ENCODE measurements at regions not wholly inside any gene's neighbourhood (a gene's known extent, or its start where the extent isn't known, plus 50 kb on each side); places are given as distances from the start of the nearest gene placed in this dataset.

DNA sequence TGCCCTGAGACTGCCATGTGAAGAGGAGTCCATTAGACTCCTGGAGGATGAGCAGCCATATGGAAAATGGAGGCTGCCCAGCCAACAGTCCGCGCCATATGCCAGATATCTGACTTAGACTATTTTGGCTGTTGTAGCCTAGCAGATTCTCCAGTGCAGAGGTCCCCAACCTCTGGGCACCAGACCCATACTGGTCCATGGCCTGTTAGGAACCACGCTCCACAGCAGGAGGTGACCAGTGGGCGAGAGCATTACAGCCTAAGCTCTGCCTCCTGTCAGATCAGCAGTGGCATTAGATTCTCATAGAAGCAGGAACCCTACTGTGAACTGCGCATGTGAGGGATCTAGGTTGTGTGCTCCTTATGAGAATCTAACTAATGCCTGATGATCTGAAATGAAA is 851.9 kb downstream of the NR2F1-AS1 start:
- no peak overlapping the region for H3K9ac ChIP-seq (ENCODE audit: low read depth, low read length, poor library complexity)
- no peak overlapping the region for H2AK5ac ChIP-seq (ENCODE audit: low read depth, low read length)
- DNase-seq (ENCODE audit: low spot score), result no peak
- no peak overlapping the region for H4K8ac ChIP-seq (ENCODE audit: low read depth, low read length)
- no peaks in the 10 kb centered on the region for H3K79me1 ChIP-seq (ENCODE audit: low read depth, low read length)
- no peak overlapping the region for H3K23ac ChIP-seq (ENCODE audit: low read depth, low read length, poor library complexity)
- H4K91ac ChIP-seq (ENCODE audit: low read depth, low read length, poor library complexity), result no peak overlapping the region
- H3K4me2 ChIP-seq (ENCODE audit: insufficient read depth, low read length, poor library complexity, severe bottlenecking), result no peak overlapping the region
- no peaks in the 10 kb centered on the region for H3K27me3 ChIP-seq (ENCODE audit: control insufficient read depth in 3 of 3, insufficient read depth in 3 of 3, low read depth in 1 of 3, low read length in 3 of 3)
- no peaks in the 10 kb centered on the region for H3K36me3 ChIP-seq (replicated peaks in 1 of 2; ENCODE audit: control insufficient read depth in 2 of 2, insufficient read depth in 2 of 2, low read length in 2 of 2)
- no peak overlapping the region for H3K18ac ChIP-seq (ENCODE audit: low read length)
- no peak overlapping the region for H2AFZ ChIP-seq (ENCODE audit: low read length)
- H2BK15ac ChIP-seq (ENCODE audit: low read length), result no peak overlapping the region
- no peak overlapping the region for H3K27ac ChIP-seq (replicated peaks; ENCODE audit: low read length)
- H3K14ac ChIP-seq (ENCODE audit: low read length), result no peak overlapping the region
- H2BK5ac ChIP-seq (ENCODE audit: low read length), result no peak overlapping the region
- no peaks in the 10 kb centered on the region for H3K4me1 ChIP-seq (ENCODE audit: control insufficient read depth in 2 of 2, insufficient read depth in 1 of 2, low read depth in 1 of 2, low read length in 2 of 2)
- no peak overlapping the region for H2BK12ac ChIP-seq (ENCODE audit: low read length)
- no CpG with 5 or more reads among the region's 5 CpGs for WGBS, 2 donors (ENCODE audit: extremely low coverage in 2 of 2, insufficient read length in 2 of 2, insufficient replicate concordance in 1 of 2)
- no peak overlapping the region for H3K4ac ChIP-seq (ENCODE audit: low read length)
- H2BK120ac ChIP-seq (ENCODE audit: low read depth, low read length), result no peak overlapping the region
- no peaks in the 10 kb centered on the region for H3K9me3 ChIP-seq (replicated peaks in 1 of 2; ENCODE audit: control insufficient read depth in 2 of 2, insufficient read depth in 1 of 2, low read depth in 1 of 2, low read length in 2 of 2)
- no peak overlapping the region for H3K4me3 ChIP-seq (ENCODE audit: low read length in 2 of 2)

DNA sequence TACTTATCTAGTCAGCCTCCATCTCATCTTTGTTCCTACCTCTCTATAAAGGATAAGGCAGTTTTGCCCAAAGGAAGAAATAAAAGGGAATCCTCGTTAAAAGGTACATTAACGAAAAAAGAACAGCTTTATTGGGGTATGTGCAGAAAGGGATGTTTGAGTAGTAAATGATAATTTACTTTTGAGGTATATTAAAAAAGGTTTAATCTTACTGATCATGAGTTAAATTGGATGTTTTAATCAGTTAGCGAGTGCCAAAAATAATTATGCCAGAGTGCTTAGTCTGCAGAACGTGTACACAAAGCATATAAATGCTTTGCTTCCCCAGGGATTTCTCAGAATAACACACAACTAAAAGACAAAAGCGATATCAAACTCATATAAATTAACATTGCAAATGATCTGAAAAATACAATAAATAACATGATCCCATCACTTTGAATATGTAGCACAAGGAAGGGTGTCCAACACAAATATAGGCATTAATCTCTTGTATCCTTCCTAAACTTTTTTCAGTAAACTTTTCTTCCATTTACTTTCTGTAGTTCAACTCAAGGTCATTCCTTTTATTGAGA is 865.0 kb downstream of the NR2F1-AS1 start:
- no peak overlapping the region for H3K4me2 ChIP-seq (ENCODE audit: insufficient read depth, low read length, poor library complexity, severe bottlenecking)
- no peak overlapping the region for H2BK15ac ChIP-seq (ENCODE audit: low read length)
- H3K9ac ChIP-seq (ENCODE audit: low read depth, low read length, poor library complexity), result no peak overlapping the region
- H2AK5ac ChIP-seq (ENCODE audit: low read depth, low read length), result no peak overlapping the region
- H2BK5ac ChIP-seq (ENCODE audit: low read length), result no peak overlapping the region
- no CpG with 5 or more reads among the region's 5 CpGs for WGBS, 2 donors (ENCODE audit: extremely low coverage in 2 of 2, insufficient read length in 2 of 2, insufficient replicate concordance in 1 of 2)
- no peak overlapping the region for H2BK12ac ChIP-seq (ENCODE audit: low read length)
- no peak overlapping the region for H4K91ac ChIP-seq (ENCODE audit: low read depth, low read length, poor library complexity)
- no peak overlapping the region for H4K8ac ChIP-seq (ENCODE audit: low read depth, low read length)
- H3K14ac ChIP-seq (ENCODE audit: low read length), result no peak overlapping the region
- H3K4ac ChIP-seq (ENCODE audit: low read length), result no peak overlapping the region
- no peak overlapping the region for H2BK120ac ChIP-seq (ENCODE audit: low read depth, low read length)
- H3K18ac ChIP-seq (ENCODE audit: low read length), result no peak overlapping the region
- no peaks in the 10 kb centered on the region for H3K36me3 ChIP-seq (replicated peaks in 1 of 2; ENCODE audit: control insufficient read depth in 2 of 2, insufficient read depth in 2 of 2, low read length in 2 of 2)
- no peaks in the 10 kb centered on the region for H3K79me1 ChIP-seq (ENCODE audit: low read depth, low read length)
- H3K9me3 ChIP-seq (replicated peaks in 1 of 2; ENCODE audit: control insufficient read depth in 2 of 2, insufficient read depth in 1 of 2, low read depth in 1 of 2, low read length in 2 of 2), result no peaks in the 10 kb centered on the region
- no peak overlapping the region for H3K23ac ChIP-seq (ENCODE audit: low read depth, low read length, poor library complexity)
- H3K4me1 ChIP-seq (ENCODE audit: control insufficient read depth in 2 of 2, insufficient read depth in 1 of 2, low read depth in 1 of 2, low read length in 2 of 2), result no peaks in the 10 kb centered on the region
- H3K4me3 ChIP-seq (ENCODE audit: low read length in 2 of 2), result no peak overlapping the region
- H2AFZ ChIP-seq (ENCODE audit: low read length), result no peak overlapping the region
- no peak overlapping the region for H3K27ac ChIP-seq (replicated peaks; ENCODE audit: low read length)
- no peaks in the 10 kb centered on the region for H3K27me3 ChIP-seq (ENCODE audit: control insufficient read depth in 3 of 3, insufficient read depth in 3 of 3, low read depth in 1 of 3, low read length in 3 of 3)
- no peak for DNase-seq (ENCODE audit: low spot score)

DNA sequence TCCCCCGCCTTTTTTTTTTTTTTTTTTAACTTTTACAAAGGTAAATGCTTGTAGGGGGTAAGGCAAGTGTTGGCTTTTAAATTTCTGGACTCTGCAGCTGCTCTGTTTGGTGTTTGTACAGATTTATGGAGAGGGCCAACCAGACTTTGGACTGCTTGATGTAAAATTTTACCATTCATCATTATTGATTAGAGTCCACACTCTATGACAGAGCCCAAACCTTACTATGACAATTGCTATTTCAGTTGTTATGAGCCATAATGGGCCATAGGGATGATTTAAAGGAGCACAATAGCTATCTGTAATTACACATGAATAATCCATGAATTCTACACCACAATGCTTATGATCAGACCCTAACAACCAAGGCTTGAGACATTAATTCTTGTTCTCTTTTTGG is 867.2 kb downstream of the NR2F1-AS1 start:
- H3K4me2 ChIP-seq (ENCODE audit: insufficient read depth, low read length, poor library complexity, severe bottlenecking), result no peak overlapping the region
- DNase-seq (ENCODE audit: low spot score), result no peak
- WGBS, 2 donors (ENCODE audit: extremely low coverage in 2 of 2, insufficient read length in 2 of 2, insufficient replicate concordance in 1 of 2), result no CpG with 5 or more reads among the region's 1 CpG

DNA sequence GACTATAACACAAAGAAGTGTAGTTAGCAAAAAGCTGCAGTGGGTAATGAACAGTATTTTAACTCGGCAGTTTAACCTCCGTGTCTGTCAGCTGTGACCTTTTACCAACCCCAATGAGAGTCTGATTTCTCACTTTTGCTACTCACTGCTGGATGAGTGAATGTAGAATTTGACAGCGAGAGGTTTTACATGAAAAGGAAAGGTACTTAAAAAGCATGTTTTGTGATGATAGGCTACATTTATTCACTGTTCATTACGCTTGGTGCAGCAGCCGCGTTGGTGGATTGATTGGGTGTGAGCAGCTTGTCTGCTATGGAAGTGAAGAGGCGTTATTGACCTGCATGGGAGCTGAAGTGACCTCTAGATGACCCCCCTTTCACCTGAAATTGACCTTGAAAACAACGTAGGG is 867.7 kb downstream of the NR2F1-AS1 start:
- Histone ChIP-seq H3K27ac (replicated peaks; ENCODE audit: low read length) (no peak overlapping the region), H3K4me1 (ENCODE audit: control insufficient read depth in 2 of 2, insufficient read depth in 1 of 2, low read depth in 1 of 2, low read length in 2 of 2) (no peaks in the 10 kb centered on the region)
- WGBS, 2 donors (ENCODE audit: extremely low coverage in 2 of 2, insufficient read length in 2 of 2, insufficient replicate concordance in 1 of 2), result no CpG with 5 or more reads among the region's 8 CpGs

More for the DNA sequence above, 867.2 kb downstream of the NR2F1-AS1 start:
- H4K91ac ChIP-seq (ENCODE audit: low read depth, low read length, poor library complexity), result no peak overlapping the region
- H3K79me1 ChIP-seq (ENCODE audit: low read depth, low read length), result no peaks in the 10 kb centered on the region
- no peak overlapping the region for H2BK120ac ChIP-seq (ENCODE audit: low read depth, low read length)
- H3K9me3 ChIP-seq (replicated peaks in 1 of 2; ENCODE audit: control insufficient read depth in 2 of 2, insufficient read depth in 1 of 2, low read depth in 1 of 2, low read length in 2 of 2), result no peaks in the 10 kb centered on the region
- no peak overlapping the region for H2BK12ac ChIP-seq (ENCODE audit: low read length)
- no peak overlapping the region for H3K27ac ChIP-seq (replicated peaks; ENCODE audit: low read length)
- no peak overlapping the region for H3K4ac ChIP-seq (ENCODE audit: low read length)
- no peak overlapping the region for H4K8ac ChIP-seq (ENCODE audit: low read depth, low read length)
- no peak overlapping the region for H3K23ac ChIP-seq (ENCODE audit: low read depth, low read length, poor library complexity)
- H3K36me3 ChIP-seq (replicated peaks in 1 of 2; ENCODE audit: control insufficient read depth in 2 of 2, insufficient read depth in 2 of 2, low read length in 2 of 2), result no peaks in the 10 kb centered on the region
- no peak overlapping the region for H3K18ac ChIP-seq (ENCODE audit: low read length)
- H2AFZ ChIP-seq (ENCODE audit: low read length), result no peak overlapping the region
- no peak overlapping the region for H2BK5ac ChIP-seq (ENCODE audit: low read length)
- H3K9ac ChIP-seq (ENCODE audit: low read depth, low read length, poor library complexity), result no peak overlapping the region
- H3K4me3 ChIP-seq (ENCODE audit: low read length in 2 of 2), result no peak overlapping the region
- no peaks in the 10 kb centered on the region for H3K4me1 ChIP-seq (ENCODE audit: control insufficient read depth in 2 of 2, insufficient read depth in 1 of 2, low read depth in 1 of 2, low read length in 2 of 2)
- no peak overlapping the region for H2BK15ac ChIP-seq (ENCODE audit: low read length)
- no peak overlapping the region for H3K14ac ChIP-seq (ENCODE audit: low read length)
- H2AK5ac ChIP-seq (ENCODE audit: low read depth, low read length), result no peak overlapping the region
- no peaks in the 10 kb centered on the region for H3K27me3 ChIP-seq (ENCODE audit: control insufficient read depth in 3 of 3, insufficient read depth in 3 of 3, low read depth in 1 of 3, low read length in 3 of 3)

More for the DNA sequence above, 867.7 kb downstream of the NR2F1-AS1 start:
- Histone ChIP-seq H4K8ac (ENCODE audit: low read depth, low read length) (no peak overlapping the region), H3K4me2 (ENCODE audit: insufficient read depth, low read length, poor library complexity, severe bottlenecking) (no peak overlapping the region), H3K79me1 (ENCODE audit: low read depth, low read length) (no peaks in the 10 kb centered on the region), H3K14ac (ENCODE audit: low read length) (no peak overlapping the region), H2AK5ac (ENCODE audit: low read depth, low read length) (no peak overlapping the region), H3K27me3 (ENCODE audit: control insufficient read depth in 3 of 3, insufficient read depth in 3 of 3, low read depth in 1 of 3, low read length in 3 of 3) (no peaks in the 10 kb centered on the region), H2BK12ac (ENCODE audit: low read length) (no peak overlapping the region), H3K4ac (ENCODE audit: low read length) (no peak overlapping the region), H4K91ac (ENCODE audit: low read depth, low read length, poor library complexity) (no peak overlapping the region), H3K23ac (ENCODE audit: low read depth, low read length, poor library complexity) (no peak overlapping the region), H3K9me3 (replicated peaks in 1 of 2; ENCODE audit: control insufficient read depth in 2 of 2, insufficient read depth in 1 of 2, low read depth in 1 of 2, low read length in 2 of 2) (no peaks in the 10 kb centered on the region), H3K9ac (ENCODE audit: low read depth, low read length, poor library complexity) (no peak overlapping the region), H3K18ac (ENCODE audit: low read length) (no peak overlapping the region), H2AFZ (ENCODE audit: low read length) (no peak overlapping the region), H3K4me3 (ENCODE audit: low read length in 2 of 2) (no peak overlapping the region), H3K36me3 (replicated peaks in 1 of 2; ENCODE audit: control insufficient read depth in 2 of 2, insufficient read depth in 2 of 2, low read length in 2 of 2) (no peaks in the 10 kb centered on the region), H2BK5ac (ENCODE audit: low read length) (no peak overlapping the region), H2BK120ac (ENCODE audit: low read depth, low read length) (no peak overlapping the region), H2BK15ac (ENCODE audit: low read length) (no peak overlapping the region)
- no peak for DNase-seq (ENCODE audit: low spot score)

Data from neuronal stem cell (in vitro differentiated cells).